Neutrophil (primary cell): ENCODE measurements at regions not wholly inside any gene's neighbourhood (a gene's known extent, or its start where the extent isn't known, plus 50 kb on each side); places are given as distances from the start of the nearest gene placed in this dataset.

Experiments used
- H3K27ac ChIP-seq: fragments of 200-600 bp; sonication (generic); 2 replicates; pipeline ENCODE4 v1.5.1; 2016; ENCODE audit warnings: mild to moderate bottlenecking, moderate library complexity
- H3K27me3 ChIP-seq: fragments of 200-600 bp; sonication (generic); 2 replicates; pipeline ENCODE4 v1.6.0; 2016; ENCODE audit warnings: mild to moderate bottlenecking
- H3K36me3 ChIP-seq: fragments of 200-600 bp; sonication (generic); 2 replicates; pipeline ENCODE4 v1.5.1; 2017
- H3K4me1 ChIP-seq, 2 experiments: fragments of 200-600 bp in 1 of 2; sonication (generic) in 1 of 2; 1 replicate in 1 of 2; 2 replicates in 1 of 2; pipeline versions ENCODE4 v1.5.1 to v1.6.1; 2013 to 2016; ENCODE audit warnings: low read depth in 1 of 2, low read length in 1 of 2, mild to moderate bottlenecking in 1 of 2, moderate library complexity in 1 of 2; ENCODE audit not compliant: control insufficient read depth in 1 of 2, insufficient read depth in 1 of 2
- H3K4me3 ChIP-seq, 2 experiments: fragments of 200-600 bp in 1 of 2; sonication (generic) in 1 of 2; 1 replicate in 1 of 2; 2 replicates in 1 of 2; pipeline ENCODE4 v1.5.1; 2013 to 2016; ENCODE audit warnings: low read depth in 1 of 2, low read length in 1 of 2, mild to moderate bottlenecking in 1 of 2, moderate library complexity in 1 of 2
- H3K9me3 ChIP-seq: fragments of 200-600 bp; sonication (generic); 2 replicates; pipeline ENCODE4 v1.5.1; 2016
- CTCF ChIP-seq: fragments of 200-600 bp; sonication (generic); IDR thresholded peaks from 2 replicates; pipeline ENCODE4 v1.5.1; 2016; ENCODE audit warnings: antibody characterized with exemption

- no peaks in the 10 kb centered on the region for H3K9me3 ChIP-seq
- no peak overlapping the region for H3K27ac ChIP-seq
- TF ChIP-seq CTCF, result no peak
- no peaks in the 10 kb centered on the region for H3K36me3 ChIP-seq
- H3K4me1 ChIP-seq, result no peaks in the 10 kb centered on the region
- peaks cover 4% of the 10 kb centered on the region for H3K27me3 ChIP-seq
- H3K4me3 ChIP-seq, result no peak overlapping the region
Observed at GRCh38 chr3:66753670-66754069, 244.4 kb upstream of the KBTBD8 start.

GRCh38 chr3:66754613-66755012 lies 243.5 kb upstream of the KBTBD8 start:
- H3K27ac ChIP-seq, result no peak overlapping the region
- no peaks in the 10 kb centered on the region for H3K9me3 ChIP-seq
- peaks cover 4% of the 10 kb centered on the region for H3K27me3 ChIP-seq
- no peak for TF ChIP-seq CTCF
- H3K36me3 ChIP-seq, result no peaks in the 10 kb centered on the region
- H3K4me3 ChIP-seq, result no peak overlapping the region
- no peaks in the 10 kb centered on the region for H3K4me1 ChIP-seq

- no peak for TF ChIP-seq CTCF
- Histone ChIP-seq H3K27ac (no peak overlapping the region), H3K4me3 (no peak overlapping the region), H3K9me3 (no peaks in the 10 kb centered on the region), H3K4me1 (no peaks in the 10 kb centered on the region), H3K36me3 (no peaks in the 10 kb centered on the region), H3K27me3 (peaks cover 4% of the 10 kb centered on the region)
Observed at GRCh38 chr3:66755924-66756323, 242.2 kb upstream of the KBTBD8 start.

- H3K27ac ChIP-seq, result no peak overlapping the region
- peaks cover 3% of the 10 kb centered on the region for H3K27me3 ChIP-seq
- no peaks in the 10 kb centered on the region for H3K9me3 ChIP-seq
- H3K4me3 ChIP-seq, result no peak overlapping the region
- H3K4me1 ChIP-seq, result no peaks in the 10 kb centered on the region
- TF ChIP-seq CTCF, result no peak
- H3K36me3 ChIP-seq, result no peaks in the 10 kb centered on the region
Observed at GRCh38 chr3:66756468-66757036, 241.6 kb upstream of the KBTBD8 start.

GRCh38 chr3:66761093-66761780 lies 236.9 kb upstream of the KBTBD8 start:
- Histone ChIP-seq H3K9me3 (no peaks in the 10 kb centered on the region), H3K36me3 (no peaks in the 10 kb centered on the region), H3K4me1 (no peaks in the 10 kb centered on the region), H3K27me3 (no peaks in the 10 kb centered on the region), H3K4me3 (no peak overlapping the region), H3K27ac (no peak overlapping the region)
- no peak for TF ChIP-seq CTCF
